ENCODE measurements at regions not wholly inside any gene's neighbourhood (a gene's known extent, or its start where the extent isn't known, plus 50 kb on each side); places are given as distances from the start of the nearest gene placed in this dataset.

DNA sequence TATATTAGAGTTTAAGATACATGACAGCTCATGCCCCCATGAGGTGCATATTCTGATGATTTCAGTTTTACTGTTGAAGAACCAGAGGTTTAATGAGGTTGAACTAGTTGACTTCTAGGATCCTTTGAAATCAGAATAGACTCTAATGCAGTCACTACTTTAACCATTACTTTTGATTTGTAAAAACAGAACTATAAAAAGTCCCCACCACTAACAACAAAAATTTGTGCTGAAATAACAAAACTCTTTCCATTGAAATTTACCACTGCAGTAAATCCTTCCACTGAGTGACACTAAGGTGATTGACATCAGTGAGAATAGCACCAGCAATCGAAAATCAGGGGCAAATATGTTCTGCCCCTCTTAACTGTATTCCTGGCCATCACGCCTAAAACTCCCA, 214.1 kb downstream of the SHQ1 start:
- TF ChIP-seq, protein P1, sequence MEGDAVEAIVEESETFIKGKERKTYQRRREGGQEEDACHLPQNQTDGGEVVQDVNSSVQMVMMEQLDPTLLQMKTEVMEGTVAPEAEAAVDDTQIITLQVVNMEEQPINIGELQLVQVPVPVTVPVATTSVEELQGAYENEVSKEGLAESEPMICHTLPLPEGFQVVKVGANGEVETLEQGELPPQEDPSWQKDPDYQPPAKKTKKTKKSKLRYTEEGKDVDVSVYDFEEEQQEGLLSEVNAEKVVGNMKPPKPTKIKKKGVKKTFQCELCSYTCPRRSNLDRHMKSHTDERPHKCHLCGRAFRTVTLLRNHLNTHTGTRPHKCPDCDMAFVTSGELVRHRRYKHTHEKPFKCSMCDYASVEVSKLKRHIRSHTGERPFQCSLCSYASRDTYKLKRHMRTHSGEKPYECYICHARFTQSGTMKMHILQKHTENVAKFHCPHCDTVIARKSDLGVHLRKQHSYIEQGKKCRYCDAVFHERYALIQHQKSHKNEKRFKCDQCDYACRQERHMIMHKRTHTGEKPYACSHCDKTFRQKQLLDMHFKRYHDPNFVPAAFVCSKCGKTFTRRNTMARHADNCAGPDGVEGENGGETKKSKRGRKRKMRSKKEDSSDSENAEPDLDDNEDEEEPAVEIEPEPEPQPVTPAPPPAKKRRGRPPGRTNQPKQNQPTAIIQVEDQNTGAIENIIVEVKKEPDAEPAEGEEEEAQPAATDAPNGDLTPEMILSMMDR (IDR thresholded peaks at IDR 0.05): no peak
- TF ChIP-seq POLR2AphosphoS5 (IDR thresholded peaks at IDR 0.05) (no peak), EP300 (IDR thresholded peaks at IDR 0.05) (no peak)
